HCT116 (cell line): ENCODE measurements at regions not wholly inside any gene's neighbourhood (a gene's known extent, or its start where the extent isn't known, plus 50 kb on each side); places are given as distances from the start of the nearest gene placed in this dataset.

Source experiments
- ATAC-seq: fragments of 200-7000 bp; cut with Tn5 transposase; 2 replicates; pipeline ENCODE4 v1.9.1; 2020; ENCODE audit warnings: mild to moderate bottlenecking, moderate library complexity
- BruUV-seq: library from RNA; stranded (reverse); fragments of 400-500 nt; replicated peaks from 2 replicates; lab custom pipeline; 2021; lab: Mats Ljungman, UMichigan
- CTCF ChIA-PET: fragments of 300-600 bp; sonication (Branson Sonifier 250); formaldehyde crosslinking; loops from one replicate; lab custom pipeline; 2021; ENCODE audit warnings: antibody characterized with exemption; lab: Charles Lee
- POLR2A ChIA-PET: fragments of 300-600, 350-600 bp; sonication (Branson Sonifier 250); formaldehyde crosslinking; loops from one replicate; lab custom pipeline; 2021; ENCODE audit warnings: antibody characterized with exemption; lab: Charles Lee
- RAD21 ChIA-PET, 2 experiments: fragments of 300-600 bp; sonication (Branson Sonifier 250); formaldehyde crosslinking; loops; one replicate each; lab custom pipeline; 2023; ENCODE audit warnings: low total read pairs in 2 of 2; ENCODE audit not compliant: uncharacterized antibody in 2 of 2, unreplicated experiment in 2 of 2, low non-redundant PET in 1 of 2; lab: Charles Lee
- DNase-seq: peaks from one replicate; pipeline ENCODE4 v3.0.0-alpha.2; 2010; ENCODE audit warnings: low read depth, low spot score
- H2AFZ ChIP-seq: fragments of 200-600 bp; shearing (Covaris generic), sonication (generic); 2 replicates; pipeline ENCODE4 v1.6.1; 2017; ENCODE audit warnings: low read depth, mixed run types, mixed read lengths, antibody characterized with exemption, low read length; ENCODE audit not compliant: poor library complexity, severe bottlenecking
- H3K27ac ChIP-seq: 2 replicates; pipeline ENCODE4 v1.5.1; 2012; ENCODE audit warnings: low read depth, low read length
- H3K27me3 ChIP-seq: fragments of 200-600 bp; sonication (generic); 2 replicates; pipeline ENCODE4 v1.6.1; 2016; ENCODE audit warnings: mixed run types, low read length, mixed read lengths; ENCODE audit not compliant: insufficient read depth
- H3K36me3 ChIP-seq, 2 experiments: fragments of 200-500 bp in 1 of 2; fragments of 200-600 bp in 1 of 2; sonication (Bioruptor generic) in 1 of 2; sonication (generic) in 1 of 2; 2 replicates each; pipeline versions ENCODE4 v1.5.1 to v1.6.1; 2014 to 2016; ENCODE audit warnings: low read length in 2 of 2, inconsistent platforms in 1 of 2, mixed read lengths in 1 of 2, mixed run types in 1 of 2; ENCODE audit not compliant: insufficient read depth in 2 of 2, control insufficient read depth in 1 of 2
- H3K4me1 ChIP-seq, 2 experiments: fragments of 200-600 bp in 1 of 2; sonication (generic) in 1 of 2; 2 replicates each; pipeline versions ENCODE4 v1.5.1 to v1.6.1; 2012 to 2017; ENCODE audit warnings: low read length in 2 of 2, inconsistent platforms in 1 of 2, mild to moderate bottlenecking in 1 of 2, mixed read lengths in 1 of 2, mixed run types in 1 of 2, moderate library complexity in 1 of 2; ENCODE audit not compliant: insufficient read depth in 2 of 2, control insufficient read depth in 1 of 2
- H3K4me2 ChIP-seq: fragments of 200-600 bp; sonication (generic); 2 replicates; pipeline ENCODE4 v1.6.1; 2017; ENCODE audit warnings: mixed run types, low read length, mixed read lengths
- H3K4me3 ChIP-seq, 2 experiments: fragments of 200-600 bp in 1 of 2; sonication (generic) in 1 of 2; replicated peaks in 1 of 2; 2 replicates each; pipeline ENCODE4 v1.5.1; 2011 to 2016; ENCODE audit warnings: low read length in 2 of 2, control low read depth in 1 of 2, low read depth in 1 of 2, mild to moderate bottlenecking in 1 of 2, mixed read lengths in 1 of 2, mixed run types in 1 of 2
- H3K79me2 ChIP-seq: fragments of 200-600 bp; sonication (generic); 2 replicates; pipeline ENCODE4 v1.6.1; 2017; ENCODE audit warnings: mild to moderate bottlenecking, mixed run types, low read length, moderate library complexity, mixed read lengths; ENCODE audit not compliant: insufficient read depth
- H3K9ac ChIP-seq: fragments of 200-600 bp; sonication (generic); 2 replicates; pipeline ENCODE4 v1.6.1; 2016; ENCODE audit warnings: low read length, mixed read lengths
- H3K9me2 ChIP-seq: fragments of 200-600 bp; sonication (generic), shearing (Covaris generic); 2 replicates; pipeline ENCODE4 v1.6.1; 2017; ENCODE audit warnings: mixed run types, mild to moderate bottlenecking, moderate library complexity; ENCODE audit not compliant: insufficient read depth
- H3K9me3 ChIP-seq, 2 experiments: fragments of 200-500 bp in 1 of 2; fragments of 200-600 bp in 1 of 2; sonication (Bioruptor generic) in 1 of 2; sonication (generic) in 1 of 2; 2 replicates each; pipeline ENCODE4 v1.6.1; 2014 to 2017; ENCODE audit warnings: low read length in 2 of 2, mixed read lengths in 2 of 2, inconsistent platforms in 1 of 2, low read depth in 1 of 2, mild to moderate bottlenecking in 1 of 2, mixed run types in 1 of 2, moderate library complexity in 1 of 2; ENCODE audit not compliant: control insufficient read depth in 1 of 2, insufficient read depth in 1 of 2
- H4K20me1 ChIP-seq: fragments of 200-600 bp; sonication (generic), shearing (Covaris generic); 2 replicates; pipeline ENCODE4 v1.6.1; 2017; ENCODE audit warnings: mixed run types, mild to moderate bottlenecking, moderate library complexity; ENCODE audit not compliant: insufficient read depth
- CBX3 ChIP-seq: IDR thresholded peaks from 2 replicates; pipeline ENCODE4 v1.6.1; 2012; ENCODE audit warnings: low read depth
- EZH2 ChIP-seq: fragments of 200-600 bp; sonication (generic); IDR thresholded peaks from 2 replicates; pipeline ENCODE4 v1.6.1; 2017; ENCODE audit warnings: antibody characterized with exemption, mixed run types
- EZH2phosphoT487 ChIP-seq: fragments of 200-600 bp; IDR thresholded peaks from 2 replicates; pipeline ENCODE4 v1.6.1; 2018; ENCODE audit warnings: antibody characterized with exemption, borderline replicate concordance
- POLR2A ChIP-seq: IDR thresholded peaks from 2 replicates; pipeline ENCODE4 v1.7.0; 2011; ENCODE audit warnings: borderline replicate concordance; ENCODE audit not compliant: insufficient read depth, insufficient read length; ENCODE audit errors: extremely low read depth
- POLR2AphosphoS5 ChIP-seq: IDR thresholded peaks from 2 replicates; pipeline ENCODE4 v1.6.1; 2011; ENCODE audit warnings: mild to moderate bottlenecking, low read depth, low read length, moderate library complexity
- TCF7L2 ChIP-seq: IDR thresholded peaks from 2 replicates; pipeline ENCODE4 v1.7.0; 2011; ENCODE audit warnings: borderline replicate concordance, inconsistent platforms; ENCODE audit not compliant: insufficient read depth, insufficient read length; ENCODE audit errors: extremely low read depth
- ZFX ChIP-seq: fragments of 450-650 bp; IDR thresholded peaks from 2 replicates; pipeline ENCODE4 v1.6.1; 2017
- ZNF274 ChIP-seq: fragments of 200-500 bp; sonication (Bioruptor generic); IDR thresholded peaks from 2 replicates; pipeline ENCODE4 v1.6.1; 2014; ENCODE audit warnings: mild to moderate bottlenecking, low read depth, low read length, inconsistent platforms
- intact Hi-C: fragments of 100-400 bp; cut with micrococcal nuclease; formaldehyde crosslinking; loops from 2 replicates; pipeline ENCODE4 v1.10.0; 2022
- TF ChIP-seq, protein P1 (sequence below): IDR thresholded peaks from 2 replicates; pipeline ENCODE4 v1.6.1; 2012

DNA sequence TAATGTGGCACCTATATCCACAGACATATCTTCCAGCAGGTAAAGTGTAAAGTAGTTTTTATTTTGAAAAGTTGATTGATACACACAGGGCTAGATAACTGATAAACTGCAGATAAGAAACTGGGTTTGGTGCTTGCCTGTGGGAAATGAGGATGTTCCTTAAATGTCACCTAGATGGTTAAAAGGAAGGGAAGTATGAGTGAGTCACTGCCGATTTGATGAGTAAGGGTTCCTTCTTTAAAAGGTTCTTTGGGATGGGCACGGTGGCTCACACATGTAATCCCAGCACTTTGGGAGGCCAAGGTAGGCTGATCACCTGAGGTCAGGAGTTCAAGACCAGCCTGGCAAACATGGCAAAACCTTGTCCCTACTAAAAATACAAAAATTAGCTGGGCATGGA, 73.8 kb upstream of the FRY start:
- intact Hi-C loops = no loop called here
- TF ChIP-seq EZH2 (no peak), CBX3 (0 out of 2 replicates have a peak, but pooled peaks have one; percentile 19)
- Histone ChIP-seq H3K79me2 (no peaks in the 10 kb centered on the region), H3K27me3 (no peaks in the 10 kb centered on the region), H3K4me2 (no peak overlapping the region), H2AFZ (no peak overlapping the region), H4K20me1 (no peaks in the 10 kb centered on the region), H3K27ac (no peak overlapping the region), H3K9ac (no peak overlapping the region), H3K9me2 (no peaks in the 10 kb centered on the region), H3K4me1 (no peaks in the 10 kb centered on the region), H3K9me3 (no peaks in the 10 kb centered on the region), H3K36me3 (no peaks in the 10 kb centered on the region), H3K4me3 (no peak overlapping the region)
- ChIA-PET CTCF (no interaction called here), POLR2A (no interaction called here), RAD21 (no interaction called here)
- no peak for DNase-seq
- no peak for ATAC-seq
- BruUV-seq = no TSS peak

DNA sequence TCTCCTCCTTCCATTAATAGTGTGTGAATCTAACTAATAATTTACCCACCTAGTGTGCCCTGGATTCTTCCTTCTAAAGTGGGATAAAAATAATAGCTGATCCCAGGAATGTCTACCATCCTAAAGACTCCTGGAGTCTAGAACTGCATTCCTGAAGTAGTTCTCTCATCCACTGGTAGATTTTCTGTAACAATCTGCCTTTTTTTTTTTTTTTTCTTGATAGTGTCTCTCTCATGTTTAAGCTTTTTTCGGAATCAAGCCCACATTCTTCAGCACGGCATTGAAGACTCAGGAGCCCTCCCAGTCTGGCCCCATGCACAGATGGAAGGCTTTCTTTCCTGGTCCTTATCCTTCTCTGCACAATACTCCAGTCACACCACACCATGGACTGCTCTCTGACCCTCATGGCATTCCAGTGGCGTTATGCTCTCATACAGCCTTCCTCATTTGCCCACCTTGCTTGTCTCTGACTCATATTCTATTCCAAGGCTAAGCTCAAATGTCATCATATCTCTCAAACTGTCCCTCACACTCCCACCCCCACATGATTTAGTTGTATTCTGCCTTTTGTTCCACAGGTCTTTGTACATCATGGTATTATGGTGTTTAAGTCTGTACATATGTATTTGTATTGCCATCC, 68.7 kb upstream of the FRY start:
- ChIA-PET CTCF (no interaction called here), RAD21 (no interaction called here)
- no peaks in the 10 kb centered on the region for H3K4me1 ChIP-seq
- intact Hi-C loops = no loop called here
- no peaks in the 10 kb centered on the region for H3K79me2 ChIP-seq
- H2AFZ ChIP-seq = no peak overlapping the region
- no peaks in the 10 kb centered on the region for H3K36me3 ChIP-seq
- no peak overlapping the region for H3K27ac ChIP-seq
- H3K4me3 ChIP-seq = no peak overlapping the region
- H3K27me3 ChIP-seq = no peaks in the 10 kb centered on the region
- TF ChIP-seq ZNF274 (no peak), POLR2AphosphoS5 (no peak), CBX3 (no peak), POLR2A (no peak), EZH2phosphoT487 (no peak), ZFX (no peak), TCF7L2 (no peak)
- TF ChIP-seq, protein P1, sequence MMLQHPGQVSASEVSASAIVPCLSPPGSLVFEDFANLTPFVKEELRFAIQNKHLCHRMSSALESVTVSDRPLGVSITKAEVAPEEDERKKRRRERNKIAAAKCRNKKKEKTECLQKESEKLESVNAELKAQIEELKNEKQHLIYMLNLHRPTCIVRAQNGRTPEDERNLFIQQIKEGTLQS = no peak
- TF ChIP-seq, all 23 proteins: peak for 0
- POLR2A ChIA-PET = no interaction called here
- Histone ChIP-seq H3K4me2 (no peak overlapping the region), H3K9me3 (no peaks in the 10 kb centered on the region), H3K9ac (no peak overlapping the region), H3K9me2 (no peaks in the 10 kb centered on the region), H4K20me1 (no peaks in the 10 kb centered on the region)
- DNase-seq (no peak), ATAC-seq (no peak)
- no TSS peak for BruUV-seq
